Left cardiac atrium (tissue), 4 donors: ENCODE measurements at regions not wholly inside any gene's neighbourhood (a gene's known extent, or its start where the extent isn't known, plus 50 kb on each side); places are given as distances from the start of the nearest gene placed in this dataset.
A peak's percentile ranks its signal among the peaks of the same experiment; 100 is the strongest.

ENCODE experiments used
- ATAC-seq, 2 donors: fragments of 200-7000 bp; cut with Tn5 transposase; one replicate each; pipeline ENCODE4 v1.9.1; 2020; ENCODE audit warnings: mild to moderate bottlenecking in 2 of 2, moderate library complexity in 2 of 2
- DNase-seq: peaks from one replicate; pipeline ENCODE4 v3.0.0-alpha.2; 2020
- intact Hi-C, 2 donors: fragments of 100-400 bp; cut with DNase I; formaldehyde crosslinking; loops; one replicate each; pipeline versions ENCODE4 v1.14.1 to v1.15.1; 2022 to 2023
- donor health status: DM: no; HTN: yes; CAD: no.
- donor health status: DM: no; HTN: yes; CAD: no; lungs with severe emphysema.
- donor health status: DM: yes; HTN: yes; CAD: no.
- donor health status: Dilated cardiomyopathy.

- intact Hi-C loops = no loop called here
- DNase-seq (no peak), ATAC-seq (no peak)
Observed at GRCh38 chr2:146124741-146125140, 1604.8 kb upstream of the ZEB2 start.

- peak in 1 of 2 donors; percentile 35 for ATAC-seq
- intact Hi-C loops = no loop called here
- DNase-seq = no peak
Observed at GRCh38 chr2:146123714-146124113, 1603.8 kb upstream of the ZEB2 start.

DNA sequence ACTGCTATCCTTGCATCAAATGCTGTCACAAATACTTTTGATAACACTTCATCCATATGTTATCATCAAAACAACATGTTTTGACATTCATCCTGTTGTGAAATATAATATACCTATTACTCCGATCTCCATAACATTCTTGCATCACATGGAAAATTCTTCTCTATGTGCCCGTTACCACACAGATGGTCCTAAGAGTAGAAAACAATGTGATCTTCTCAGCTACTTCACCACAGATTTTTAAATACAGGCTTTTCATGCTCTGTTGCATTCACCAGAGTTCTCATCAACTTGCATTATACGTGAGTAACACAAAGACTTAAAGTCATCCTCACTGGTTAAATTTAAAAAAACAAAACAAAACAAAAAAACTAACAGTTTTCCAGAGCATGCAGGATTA, 1603.3 kb upstream of the ZEB2 start:
- intact Hi-C loops = no loop called here
- DNase-seq = no peak
- ATAC-seq = no peak

- ATAC-seq (no peak), DNase-seq (no peak)
- intact Hi-C loops = loop anchor here in 1 of 2 donors (2.0 kb wide), 1 partner anchor 17 kb away; no protein-coding TSS in a partner anchor
Observed at GRCh38 chr2:146119586-146119985, 1599.7 kb upstream of the ZEB2 start.

DNA sequence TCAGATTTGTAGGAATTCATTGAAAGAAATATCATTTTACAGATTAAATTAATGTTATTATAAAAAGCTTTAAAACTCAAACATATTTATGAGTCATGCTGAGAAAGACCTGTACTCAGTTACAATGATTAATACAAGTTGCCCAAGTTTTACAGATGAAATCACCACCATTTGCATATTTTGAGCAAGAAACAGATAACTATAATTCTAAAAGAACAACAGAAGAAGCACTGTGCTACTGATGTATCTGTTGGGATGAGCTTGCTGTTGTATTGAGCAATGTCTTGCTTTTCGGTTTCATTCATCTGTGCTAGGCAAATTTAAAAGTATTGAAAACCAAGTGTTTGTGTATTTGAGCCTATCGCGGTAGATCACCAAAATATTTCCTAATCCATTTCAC, 1589.1 kb upstream of the ZEB2 start:
- intact Hi-C loops = no loop called here
- ATAC-seq = peak in 1 of 2 donors; percentile 54
- no peak for DNase-seq

DNA sequence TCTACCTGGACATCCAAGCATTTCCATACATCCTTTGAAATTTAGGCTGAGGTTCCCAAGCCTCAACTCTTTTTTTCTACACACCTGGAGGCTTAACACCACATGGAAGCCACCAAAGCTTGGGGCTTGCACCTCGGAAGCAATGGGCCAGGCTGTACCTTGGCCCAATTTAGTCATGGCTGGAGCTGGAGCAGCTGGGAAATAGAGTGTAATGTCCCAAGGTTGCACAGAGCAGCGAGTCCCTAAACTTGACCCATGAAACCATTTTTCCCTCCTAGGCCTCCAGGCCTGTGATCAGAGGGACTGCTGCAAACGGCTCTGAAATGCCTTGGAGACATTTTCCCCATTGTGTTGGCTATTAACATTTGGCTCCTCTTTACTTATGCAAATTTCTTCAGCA, 1574.3 kb upstream of the ZEB2 start:
- intact Hi-C loops = no loop called here

GRCh38 chr2:146081459-146081858, 1561.5 kb upstream of the ZEB2 start:
- ATAC-seq (no peak), DNase-seq (no peak)
- intact Hi-C loops = no loop called here

More for the DNA sequence above, 1574.3 kb upstream of the ZEB2 start:
- ATAC-seq (no peak), DNase-seq (no peak)

- no peak for DNase-seq
- ATAC-seq = no peak
- intact Hi-C loops = no loop called here
Observed at GRCh38 chr2:146080925-146081324, 1561.0 kb upstream of the ZEB2 start.

DNA sequence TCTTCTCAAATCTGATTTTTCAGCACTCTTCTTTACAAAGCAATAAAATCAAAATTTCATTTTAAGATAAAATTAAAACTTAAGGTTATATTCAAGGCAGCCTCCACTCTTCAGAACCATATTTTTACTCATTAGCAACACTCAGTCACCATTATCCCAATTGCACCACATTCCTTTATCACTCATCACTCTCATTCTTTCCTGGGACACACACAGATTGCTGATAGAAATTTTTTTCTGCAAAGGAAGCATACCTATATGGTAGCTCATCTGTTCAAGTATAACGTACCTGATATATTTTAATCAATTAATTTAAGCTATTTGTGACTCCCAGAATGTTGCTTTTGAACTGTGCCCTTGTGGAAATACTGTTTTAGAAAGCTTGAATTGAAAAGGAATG, 1559.3 kb upstream of the ZEB2 start:
- no peak for ATAC-seq
- no peak for DNase-seq
- intact Hi-C loops = no loop called here

GRCh38 chr2:146077156-146077555, 1557.2 kb upstream of the ZEB2 start:
- no peak for ATAC-seq
- intact Hi-C loops = no loop called here
- DNase-seq = no peak

- DNase-seq = no peak
- intact Hi-C loops = no loop called here
- no peak for ATAC-seq
Observed at GRCh38 chr2:146068051-146068450, 1548.1 kb upstream of the ZEB2 start.

GRCh38 chr2:146048141-146048540, 1528.2 kb upstream of the ZEB2 start:
- no peak for ATAC-seq
- no peak for DNase-seq

DNA sequence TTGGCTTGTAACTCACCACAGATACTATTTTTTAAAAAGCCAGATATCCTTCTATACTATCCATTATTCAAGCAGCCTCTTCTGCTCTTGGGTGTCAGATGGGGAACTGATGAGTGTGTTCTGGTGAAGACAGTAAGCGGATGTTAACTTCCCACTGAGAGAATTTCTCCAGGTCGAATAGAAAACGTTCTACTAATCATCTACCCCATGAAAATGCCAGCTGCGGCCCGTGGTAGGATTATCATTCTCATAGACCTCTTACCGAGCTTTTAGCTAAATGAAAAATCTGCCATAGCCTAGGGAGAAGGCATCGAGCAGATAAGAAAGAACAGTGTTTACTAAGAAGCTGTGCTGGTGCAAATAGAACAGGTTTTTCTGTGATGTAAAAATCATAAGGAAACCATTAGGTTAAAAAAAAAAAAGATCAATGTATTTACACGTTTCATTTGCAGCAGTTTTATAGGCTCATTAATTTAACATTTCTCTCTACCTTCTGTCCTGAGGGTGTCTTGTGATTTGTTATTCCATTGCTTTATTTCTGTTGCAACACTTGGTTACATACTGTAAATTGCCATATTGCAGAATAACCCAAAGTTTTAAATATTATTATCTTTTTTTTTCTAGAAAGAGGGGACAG, 1521.5 kb upstream of the ZEB2 start:
- ATAC-seq = no peak
- intact Hi-C loops = no loop called here
- DNase-seq = no peak

More at GRCh38 chr2:146048141-146048540, 1528.2 kb upstream of the ZEB2 start:
- intact Hi-C loops = no loop called here

- DNase-seq (no peak), ATAC-seq (no peak)
- intact Hi-C loops = no loop called here
Observed at GRCh38 chr2:146040051-146040450, 1520.1 kb upstream of the ZEB2 start.

DNA sequence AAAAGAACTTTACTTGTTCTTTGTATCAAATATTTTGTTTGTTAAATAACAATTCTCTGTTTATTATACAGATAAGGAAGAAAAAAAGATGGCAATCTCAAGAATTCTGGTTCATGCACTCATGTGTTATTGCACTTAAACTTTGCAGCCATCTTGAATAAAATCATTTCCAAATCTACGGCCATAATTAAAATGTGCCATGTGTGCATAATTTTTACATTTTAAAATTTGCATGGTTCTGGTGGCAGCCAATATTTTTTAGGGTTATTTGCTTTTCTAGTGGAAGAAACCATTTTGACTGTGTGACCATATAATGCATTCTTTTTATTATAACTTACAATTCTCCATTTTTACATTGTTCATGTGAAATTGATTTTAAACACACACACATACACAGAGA, 1518.1 kb upstream of the ZEB2 start:
- ATAC-seq (no peak), DNase-seq (no peak)
- intact Hi-C loops = no loop called here

DNA sequence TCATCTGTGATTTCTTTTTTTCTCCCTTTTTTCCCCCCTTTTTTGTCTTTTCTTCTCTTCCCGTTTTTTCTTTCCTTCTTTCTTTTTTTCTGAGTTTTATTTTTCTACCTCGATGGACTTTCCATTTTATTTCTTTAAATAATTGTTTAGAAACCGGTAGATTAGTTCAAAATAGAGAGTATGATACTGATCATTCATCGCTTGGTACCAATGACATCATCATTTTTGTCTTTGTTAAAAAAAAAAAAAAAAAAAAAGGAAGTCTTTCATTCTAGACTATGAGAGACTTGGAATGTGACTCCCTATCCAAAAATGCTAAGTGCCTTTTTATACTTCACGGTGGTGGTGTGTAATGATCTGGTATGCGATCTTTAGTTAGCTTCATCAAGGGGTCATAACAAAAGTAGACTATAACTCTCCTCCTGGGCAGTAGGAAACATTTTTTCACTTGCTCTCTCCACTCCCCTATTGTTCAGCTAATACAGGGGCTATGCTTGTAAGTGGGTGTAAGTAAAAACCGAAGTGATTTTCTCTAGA, 1517.5 kb upstream of the ZEB2 start:
- intact Hi-C loops = no loop called here
- DNase-seq = no peak
- ATAC-seq = no peak

GRCh38 chr2:146031158-146031557, 1511.2 kb upstream of the ZEB2 start:
- intact Hi-C loops = no loop called here
- ATAC-seq (no peak), DNase-seq (no peak)

- ATAC-seq (no peak), DNase-seq (no peak)
- intact Hi-C loops = no loop called here
Observed at GRCh38 chr2:146027156-146027555, 1507.2 kb upstream of the ZEB2 start.

- intact Hi-C loops = no loop called here
- DNase-seq (no peak), ATAC-seq (no peak)
Observed at GRCh38 chr2:146025519-146025918, 1505.6 kb upstream of the ZEB2 start.

DNA sequence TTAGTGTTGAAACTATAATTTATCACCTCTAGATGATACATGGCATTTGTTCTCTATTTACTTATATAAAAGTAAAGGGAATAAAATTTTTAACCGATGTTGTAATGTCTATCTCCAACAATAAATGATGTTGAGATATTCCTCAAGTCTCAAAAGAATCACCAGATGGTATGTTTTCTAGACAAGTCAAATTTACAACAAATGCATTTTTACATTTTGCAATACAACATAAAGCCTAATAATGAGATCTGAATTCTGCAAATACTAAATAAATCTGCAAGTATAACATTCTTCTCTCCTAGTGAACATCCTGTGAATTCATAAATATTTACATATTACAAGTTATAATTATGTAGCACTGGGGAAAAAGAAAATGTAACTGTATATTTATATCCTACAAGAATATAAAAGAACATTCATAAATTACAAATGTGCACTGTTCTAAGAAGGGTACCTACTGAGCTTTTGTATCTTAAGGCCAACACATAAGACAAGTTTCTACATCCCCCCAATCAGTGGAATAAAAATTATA, 1504.4 kb upstream of the ZEB2 start:
- DNase-seq (no peak), ATAC-seq (no peak)
- intact Hi-C loops = no loop called here

GRCh38 chr2:146004462-146004861, 1484.5 kb upstream of the ZEB2 start:
- ATAC-seq = no peak
- intact Hi-C loops = no loop called here
- no peak for DNase-seq
